ENCODE measurements at regions not wholly inside any gene's neighbourhood (a gene's known extent, or its start where the extent isn't known, plus 50 kb on each side); places are given as distances from the start of the nearest gene placed in this dataset.
"Not testable (repeated sequence)": the region's sequence is repeated elsewhere in the genome, so short reads cannot be mapped to it uniquely, and the experiment has no call there.

DNA sequence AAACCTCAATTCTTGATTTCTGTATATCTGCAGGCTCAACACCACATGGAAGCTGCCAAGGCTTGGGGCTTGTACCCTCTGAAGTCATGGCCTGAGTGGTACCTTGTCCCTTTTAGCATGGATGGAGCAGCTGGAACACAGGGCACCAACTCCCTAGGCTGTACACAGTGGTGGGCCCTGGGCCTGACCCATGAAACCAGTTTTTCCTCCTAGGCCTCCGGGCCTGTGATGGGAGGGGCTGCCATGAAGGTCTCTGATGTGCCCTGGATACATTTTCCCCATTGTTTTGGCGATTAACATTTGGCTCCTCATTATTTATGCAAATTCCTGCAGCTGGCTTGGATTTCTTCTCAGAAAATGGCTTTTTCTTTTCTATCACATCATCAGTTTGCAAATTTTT, 131.6 kb downstream of the NDFIP2 start (continued):
- no peak for TF ChIP-seq SPI1 (IDR thresholded peaks at IDR 0.05; ENCODE audit: borderline replicate concordance, insufficient read depth, low read depth, low read length)
- TF ChIP-seq MXI1 (IDR thresholded peaks at IDR 0.05; ENCODE audit: low read depth, low read length): no peak
- no peak for TF ChIP-seq IRF4 (IDR thresholded peaks at IDR 0.05; ENCODE audit: low read depth, low read length)
- TF ChIP-seq, protein P1, sequence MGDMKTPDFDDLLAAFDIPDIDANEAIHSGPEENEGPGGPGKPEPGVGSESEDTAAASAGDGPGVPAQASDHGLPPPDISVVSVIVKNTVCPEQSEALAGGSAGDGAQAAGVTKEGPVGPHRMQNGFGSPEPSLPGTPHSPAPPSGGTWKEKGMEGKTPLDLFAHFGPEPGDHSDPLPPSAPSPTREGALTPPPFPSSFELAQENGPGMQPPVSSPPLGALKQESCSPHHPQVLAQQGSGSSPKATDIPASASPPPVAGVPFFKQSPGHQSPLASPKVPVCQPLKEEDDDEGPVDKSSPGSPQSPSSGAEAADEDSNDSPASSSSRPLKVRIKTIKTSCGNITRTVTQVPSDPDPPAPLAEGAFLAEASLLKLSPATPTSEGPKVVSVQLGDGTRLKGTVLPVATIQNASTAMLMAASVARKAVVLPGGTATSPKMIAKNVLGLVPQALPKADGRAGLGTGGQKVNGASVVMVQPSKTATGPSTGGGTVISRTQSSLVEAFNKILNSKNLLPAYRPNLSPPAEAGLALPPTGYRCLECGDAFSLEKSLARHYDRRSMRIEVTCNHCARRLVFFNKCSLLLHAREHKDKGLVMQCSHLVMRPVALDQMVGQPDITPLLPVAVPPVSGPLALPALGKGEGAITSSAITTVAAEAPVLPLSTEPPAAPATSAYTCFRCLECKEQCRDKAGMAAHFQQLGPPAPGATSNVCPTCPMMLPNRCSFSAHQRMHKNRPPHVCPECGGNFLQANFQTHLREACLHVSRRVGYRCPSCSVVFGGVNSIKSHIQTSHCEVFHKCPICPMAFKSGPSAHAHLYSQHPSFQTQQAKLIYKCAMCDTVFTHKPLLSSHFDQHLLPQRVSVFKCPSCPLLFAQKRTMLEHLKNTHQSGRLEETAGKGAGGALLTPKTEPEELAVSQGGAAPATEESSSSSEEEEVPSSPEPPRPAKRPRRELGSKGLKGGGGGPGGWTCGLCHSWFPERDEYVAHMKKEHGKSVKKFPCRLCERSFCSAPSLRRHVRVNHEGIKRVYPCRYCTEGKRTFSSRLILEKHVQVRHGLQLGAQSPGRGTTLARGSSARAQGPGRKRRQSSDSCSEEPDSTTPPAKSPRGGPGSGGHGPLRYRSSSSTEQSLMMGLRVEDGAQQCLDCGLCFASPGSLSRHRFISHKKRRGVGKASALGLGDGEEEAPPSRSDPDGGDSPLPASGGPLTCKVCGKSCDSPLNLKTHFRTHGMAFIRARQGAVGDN (IDR thresholded peaks at IDR 0.05): no peak
- TF ChIP-seq GABPA (IDR thresholded peaks at IDR 0.05; ENCODE audit: low read depth): no peak
- TF ChIP-seq, protein P2, sequence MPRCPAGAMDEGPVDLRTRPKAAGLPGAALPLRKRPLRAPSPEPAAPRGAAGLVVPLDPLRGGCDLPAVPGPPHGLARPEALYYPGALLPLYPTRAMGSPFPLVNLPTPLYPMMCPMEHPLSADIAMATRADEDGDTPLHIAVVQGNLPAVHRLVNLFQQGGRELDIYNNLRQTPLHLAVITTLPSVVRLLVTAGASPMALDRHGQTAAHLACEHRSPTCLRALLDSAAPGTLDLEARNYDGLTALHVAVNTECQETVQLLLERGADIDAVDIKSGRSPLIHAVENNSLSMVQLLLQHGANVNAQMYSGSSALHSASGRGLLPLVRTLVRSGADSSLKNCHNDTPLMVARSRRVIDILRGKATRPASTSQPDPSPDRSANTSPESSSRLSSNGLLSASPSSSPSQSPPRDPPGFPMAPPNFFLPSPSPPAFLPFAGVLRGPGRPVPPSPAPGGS (IDR thresholded peaks at IDR 0.05; ENCODE audit: borderline replicate concordance, insufficient read depth, low read depth, low read length, poor library complexity, severe bottlenecking): no peak
- TF ChIP-seq ZNF207 (IDR thresholded peaks at IDR 0.05; ENCODE audit: borderline replicate concordance): no peak
- TF ChIP-seq, protein P3, sequence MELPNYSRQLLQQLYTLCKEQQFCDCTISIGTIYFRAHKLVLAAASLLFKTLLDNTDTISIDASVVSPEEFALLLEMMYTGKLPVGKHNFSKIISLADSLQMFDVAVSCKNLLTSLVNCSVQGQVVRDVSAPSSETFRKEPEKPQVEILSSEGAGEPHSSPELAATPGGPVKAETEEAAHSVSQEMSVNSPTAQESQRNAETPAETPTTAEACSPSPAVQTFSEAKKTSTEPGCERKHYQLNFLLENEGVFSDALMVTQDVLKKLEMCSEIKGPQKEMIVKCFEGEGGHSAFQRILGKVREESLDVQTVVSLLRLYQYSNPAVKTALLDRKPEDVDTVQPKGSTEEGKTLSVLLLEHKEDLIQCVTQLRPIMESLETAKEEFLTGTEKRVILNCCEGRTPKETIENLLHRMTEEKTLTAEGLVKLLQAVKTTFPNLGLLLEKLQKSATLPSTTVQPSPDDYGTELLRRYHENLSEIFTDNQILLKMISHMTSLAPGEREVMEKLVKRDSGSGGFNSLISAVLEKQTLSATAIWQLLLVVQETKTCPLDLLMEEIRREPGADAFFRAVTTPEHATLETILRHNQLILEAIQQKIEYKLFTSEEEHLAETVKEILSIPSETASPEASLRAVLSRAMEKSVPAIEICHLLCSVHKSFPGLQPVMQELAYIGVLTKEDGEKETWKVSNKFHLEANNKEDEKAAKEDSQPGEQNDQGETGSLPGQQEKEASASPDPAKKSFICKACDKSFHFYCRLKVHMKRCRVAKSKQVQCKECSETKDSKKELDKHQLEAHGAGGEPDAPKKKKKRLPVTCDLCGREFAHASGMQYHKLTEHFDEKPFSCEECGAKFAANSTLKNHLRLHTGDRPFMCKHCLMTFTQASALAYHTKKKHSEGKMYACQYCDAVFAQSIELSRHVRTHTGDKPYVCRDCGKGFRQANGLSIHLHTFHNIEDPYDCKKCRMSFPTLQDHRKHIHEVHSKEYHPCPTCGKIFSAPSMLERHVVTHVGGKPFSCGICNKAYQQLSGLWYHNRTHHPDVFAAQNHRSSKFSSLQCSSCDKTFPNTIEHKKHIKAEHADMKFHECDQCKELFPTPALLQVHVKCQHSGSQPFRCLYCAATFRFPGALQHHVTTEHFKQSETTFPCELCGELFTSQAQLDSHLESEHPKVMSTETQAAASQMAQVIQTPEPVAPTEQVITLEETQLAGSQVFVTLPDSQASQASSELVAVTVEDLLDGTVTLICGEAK (IDR thresholded peaks at IDR 0.05; ENCODE audit: borderline replicate concordance): no peak

DNA sequence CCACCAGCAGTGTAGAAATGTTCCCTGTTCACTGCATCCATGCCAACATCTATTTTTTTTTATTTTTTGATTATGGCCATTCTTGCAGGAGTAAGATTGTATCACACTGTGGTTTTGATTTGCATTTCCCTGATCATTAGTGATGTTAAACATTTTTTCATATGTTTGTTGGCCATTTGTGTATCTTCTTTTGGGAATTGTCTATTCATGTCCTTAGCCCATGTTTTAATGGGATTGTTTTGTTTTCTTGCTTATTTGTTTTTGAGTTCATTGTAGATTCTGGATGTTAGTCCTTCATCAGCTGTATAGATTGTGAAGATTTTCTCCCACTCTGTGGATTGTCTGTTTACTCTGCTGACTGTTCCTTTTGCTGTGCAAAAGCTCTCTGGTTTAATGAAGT, 126.9 kb downstream of the NDFIP2 start:
- H3K27me3 ChIP-seq (replicated peaks in 1 of 2; ENCODE audit: control insufficient read depth in 2 of 2, insufficient read depth in 2 of 2, low read length in 1 of 2); H3K9ac ChIP-seq (ENCODE audit: control insufficient read depth, insufficient read depth, low read length); SMC1A ChIA-PET (ENCODE audit: uncharacterized antibody, unreplicated experiment); BruUV-seq (replicated peaks); ATAC-seq; H3K9me3 ChIP-seq (replicated peaks; ENCODE audit: control insufficient read depth, insufficient read depth, low read length); H3K79me2 ChIP-seq (ENCODE audit: control insufficient read depth, insufficient read depth, low read length); FAIRE-seq; H3K27ac ChIP-seq (ENCODE audit: control insufficient read depth, insufficient read depth); RAD21 ChIA-PET (ENCODE audit: unreplicated experiment); POLR2A ChIA-PET; H4K20me1 ChIP-seq (ENCODE audit: control insufficient read depth, insufficient read depth); DNase-seq (ENCODE audit: low read depth, low spot score); H3K4me3 ChIP-seq; H3K36me3 ChIP-seq (ENCODE audit: control insufficient read depth in 2 of 2, insufficient read depth in 2 of 2, low read length in 1 of 2); H3K4me1 ChIP-seq (ENCODE audit: control insufficient read depth, insufficient read depth, low read length); H3K4me2 ChIP-seq (ENCODE audit: control insufficient read depth, insufficient read depth); H2AFZ ChIP-seq (ENCODE audit: control insufficient read depth, low read depth, low read length); intact Hi-C loops (cut with micrococcal nuclease; ENCODE audit: unreplicated experiment); CTCF ChIA-PET; in situ Hi-C loops (cut with MboI): not testable (repeated sequence)

All from GM12878 (cell line).